Epithelial cell of esophagus (primary cell): ENCODE measurements at regions not wholly inside any gene's neighbourhood (a gene's known extent, or its start where the extent isn't known, plus 50 kb on each side); places are given as distances from the start of the nearest gene placed in this dataset.
A peak's percentile ranks its signal among the peaks of the same experiment; 100 is the strongest.
"Not testable (repeated sequence)": the region's sequence is repeated elsewhere in the genome, so short reads cannot be mapped to it uniquely, and the experiment has no call there.

Source experiments
- DNase-seq: peaks from one replicate; pipeline ENCODE4 v3.0.0; 2010; ENCODE audit warnings: low read depth
- H3K4me3 ChIP-seq: 2 replicates; pipeline ENCODE4 v1.5.1; 2011; ENCODE audit warnings: mild to moderate bottlenecking, low read length, control low read depth
- TF ChIP-seq, protein P1 (sequence below): IDR thresholded peaks from 2 replicates; pipeline ENCODE4 v1.5.1; 2011; ENCODE audit warnings: low read depth, mild to moderate bottlenecking, low read length, control low read depth, inconsistent platforms; ENCODE audit not compliant: insufficient read depth; ENCODE audit errors: missing control alignments

DNA sequence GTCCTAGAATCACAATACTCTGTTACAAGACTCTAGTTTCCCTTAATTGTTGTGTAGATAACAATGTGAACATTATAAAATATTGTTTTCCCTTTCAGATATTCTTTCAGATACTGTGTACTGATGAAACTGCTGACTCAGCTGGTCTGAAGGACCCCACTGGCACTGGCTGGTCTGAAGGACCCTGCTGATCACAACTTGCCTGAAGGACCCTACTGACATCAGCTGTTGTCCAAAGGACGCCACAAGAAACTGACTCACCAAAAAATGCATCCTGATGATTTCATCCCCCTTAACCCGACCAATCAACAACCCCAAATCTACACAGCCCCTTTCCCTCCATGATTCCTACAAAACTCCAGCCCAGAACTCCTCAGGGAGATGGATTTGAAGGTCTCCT, 258.8 kb upstream of the GNPDA2 start:
- TF ChIP-seq, protein P1, sequence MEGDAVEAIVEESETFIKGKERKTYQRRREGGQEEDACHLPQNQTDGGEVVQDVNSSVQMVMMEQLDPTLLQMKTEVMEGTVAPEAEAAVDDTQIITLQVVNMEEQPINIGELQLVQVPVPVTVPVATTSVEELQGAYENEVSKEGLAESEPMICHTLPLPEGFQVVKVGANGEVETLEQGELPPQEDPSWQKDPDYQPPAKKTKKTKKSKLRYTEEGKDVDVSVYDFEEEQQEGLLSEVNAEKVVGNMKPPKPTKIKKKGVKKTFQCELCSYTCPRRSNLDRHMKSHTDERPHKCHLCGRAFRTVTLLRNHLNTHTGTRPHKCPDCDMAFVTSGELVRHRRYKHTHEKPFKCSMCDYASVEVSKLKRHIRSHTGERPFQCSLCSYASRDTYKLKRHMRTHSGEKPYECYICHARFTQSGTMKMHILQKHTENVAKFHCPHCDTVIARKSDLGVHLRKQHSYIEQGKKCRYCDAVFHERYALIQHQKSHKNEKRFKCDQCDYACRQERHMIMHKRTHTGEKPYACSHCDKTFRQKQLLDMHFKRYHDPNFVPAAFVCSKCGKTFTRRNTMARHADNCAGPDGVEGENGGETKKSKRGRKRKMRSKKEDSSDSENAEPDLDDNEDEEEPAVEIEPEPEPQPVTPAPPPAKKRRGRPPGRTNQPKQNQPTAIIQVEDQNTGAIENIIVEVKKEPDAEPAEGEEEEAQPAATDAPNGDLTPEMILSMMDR, result no peak
- no peak overlapping the region for H3K4me3 ChIP-seq
- DNase-seq, result no peak

DNA sequence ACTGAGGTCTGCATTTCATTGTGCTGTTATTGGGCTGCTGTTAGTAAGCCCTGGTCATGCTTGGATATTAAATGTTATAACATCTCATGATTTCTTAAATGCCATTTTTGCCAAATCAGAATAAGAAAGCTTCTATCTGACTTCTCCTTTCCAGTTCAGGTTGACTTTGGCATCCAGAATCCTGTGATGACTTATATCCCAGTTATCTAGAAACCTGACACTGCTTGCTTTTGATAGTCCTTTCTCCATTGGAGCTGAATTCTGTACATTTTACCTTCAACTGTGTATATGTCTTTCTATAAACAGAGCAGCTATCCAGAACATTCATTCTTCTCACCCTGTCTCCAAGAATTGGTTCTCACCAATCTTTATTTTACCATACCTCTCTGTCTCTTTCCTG, 257.7 kb upstream of the GNPDA2 start:
- TF ChIP-seq, protein P1, result no peak
- DNase-seq, result no peak
- no peak overlapping the region for H3K4me3 ChIP-seq

DNA sequence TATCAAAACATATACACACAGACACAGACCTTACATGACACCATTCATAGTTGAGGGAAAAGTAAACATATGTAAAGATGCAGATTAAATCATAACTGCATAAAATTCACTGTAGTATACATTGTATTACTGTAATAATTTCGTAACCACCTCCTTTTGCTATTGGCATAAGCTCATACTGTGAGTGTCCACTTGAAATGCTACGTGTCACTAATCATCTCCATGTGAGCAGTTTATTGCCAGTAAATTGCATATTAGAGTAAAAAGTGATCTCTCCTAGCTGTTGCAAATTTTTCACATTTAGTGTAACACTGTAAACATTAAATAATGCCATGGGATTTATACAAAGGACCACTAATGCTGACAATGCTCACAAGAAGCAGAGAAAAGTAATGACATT, 256.7 kb upstream of the GNPDA2 start:
- TF ChIP-seq, protein P1, result no peak
- H3K4me3 ChIP-seq, result no peak overlapping the region
- DNase-seq, result no peak

DNA sequence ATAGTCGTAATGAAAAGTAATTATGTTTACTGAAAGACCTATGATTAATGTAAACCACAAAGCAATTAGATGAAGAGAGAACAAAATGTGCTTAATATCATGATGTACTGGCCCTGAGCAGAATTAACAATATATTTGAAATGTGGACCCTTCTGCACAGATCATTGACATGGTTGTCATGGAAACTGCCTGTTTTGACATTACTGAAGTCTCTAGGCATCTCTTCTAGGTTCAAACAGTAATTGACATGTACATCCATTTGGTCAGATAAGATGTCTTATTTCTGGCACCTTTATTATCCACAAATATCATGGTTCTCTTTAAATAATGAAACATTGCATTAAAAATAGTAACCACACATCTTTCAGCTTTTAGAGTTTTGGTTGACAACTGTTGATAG, 251.7 kb upstream of the GNPDA2 start:
- H3K4me3 ChIP-seq, result no peak overlapping the region
- TF ChIP-seq, protein P1, result no peak
- DNase-seq, result no peak

DNA sequence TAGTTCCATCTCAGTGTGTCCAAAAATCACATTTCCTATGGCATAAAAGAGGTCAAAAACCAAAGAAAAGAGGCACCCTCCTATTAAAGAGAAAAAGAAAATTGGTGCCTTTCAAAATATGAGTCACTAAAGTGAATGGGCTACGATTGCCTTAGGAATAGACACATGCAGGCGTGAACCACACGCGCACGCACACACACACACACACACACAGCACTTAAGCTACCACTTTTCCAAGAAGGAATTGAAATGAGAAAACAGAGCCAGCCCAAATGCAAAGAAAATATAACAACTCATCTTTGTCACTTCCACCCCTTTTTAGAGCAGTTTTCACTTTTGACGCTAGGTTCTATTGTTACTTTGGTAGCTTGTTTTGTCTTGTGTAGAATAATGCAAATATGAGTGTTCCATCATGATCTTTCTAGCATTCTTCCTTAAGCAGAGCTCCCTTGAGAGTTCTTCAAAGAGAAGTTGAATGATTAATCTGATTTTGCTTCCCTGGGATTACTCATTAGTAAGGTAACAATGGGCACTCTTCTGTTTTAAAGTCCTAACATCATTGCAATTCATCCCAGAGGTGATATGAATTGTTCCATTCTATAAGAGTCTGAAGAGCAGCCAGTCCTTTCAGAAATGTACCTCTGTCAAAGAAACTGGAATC, 239.2 kb upstream of the GNPDA2 start:
- H3K4me3 ChIP-seq, result no peak overlapping the region
- peak; percentile 1 for DNase-seq
- TF ChIP-seq, protein P1, result no peak

DNA sequence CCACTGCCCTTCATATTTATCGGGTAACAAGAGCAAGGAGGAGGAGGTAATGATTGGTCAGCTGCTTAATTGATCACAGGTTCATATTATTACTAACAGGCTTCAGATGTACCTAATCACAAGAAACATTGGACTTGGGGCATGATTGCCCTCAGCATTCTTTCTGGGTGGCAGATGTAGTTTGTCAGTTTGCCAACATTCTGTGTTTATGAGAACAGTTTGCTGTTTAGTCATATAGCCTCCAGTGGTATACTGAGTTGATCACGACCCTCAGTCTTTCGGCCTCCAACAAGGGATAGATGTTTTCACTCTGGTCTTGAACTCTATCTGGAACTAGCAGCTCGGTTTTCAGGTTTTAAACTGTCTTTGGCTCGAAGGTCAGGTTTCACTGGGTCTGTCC, 237.7 kb upstream of the GNPDA2 start:
- H3K4me3 ChIP-seq, result not testable (repeated sequence)
- peak; percentile 5 for DNase-seq

DNA sequence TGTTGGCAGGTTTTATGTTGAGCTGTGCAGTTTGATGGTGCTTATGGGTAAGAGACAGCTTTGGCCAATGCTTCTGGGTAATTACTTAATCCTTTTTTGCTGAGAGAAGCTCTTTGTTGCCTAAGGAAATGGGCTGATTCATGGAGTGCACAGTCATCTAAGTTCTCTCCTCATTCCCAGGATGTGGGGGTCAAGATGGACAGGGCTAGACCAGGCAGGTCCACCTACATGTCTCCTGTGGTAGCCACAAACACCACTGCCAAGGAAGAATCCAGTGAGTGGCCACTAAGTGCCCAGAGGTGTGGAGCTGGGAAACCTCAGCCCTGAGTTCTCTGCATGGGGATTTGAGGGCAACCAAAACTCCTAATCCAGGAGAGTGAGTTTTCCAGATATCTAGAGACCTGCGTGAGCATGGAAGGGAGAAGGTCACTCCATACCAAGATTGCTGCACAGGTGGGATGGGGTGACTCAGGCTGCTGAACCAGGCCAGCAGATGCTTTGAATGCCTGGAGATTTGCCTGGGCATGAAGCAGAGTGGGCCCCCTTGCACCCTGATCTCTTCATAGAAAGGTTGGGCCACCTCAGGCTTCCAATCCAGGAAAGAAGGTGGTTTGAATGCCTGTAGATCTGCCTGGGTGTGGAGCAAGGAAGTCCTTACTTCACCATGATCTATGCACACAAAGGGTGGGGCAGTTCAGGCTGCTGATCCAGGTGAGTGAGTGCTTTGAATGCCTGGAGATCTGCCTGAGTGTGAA, 234.8 kb upstream of the GNPDA2 start:
- DNase-seq, result peak; percentile 47
- H3K4me3 ChIP-seq, result no peak overlapping the region
- TF ChIP-seq, protein P1, result no peak
